GM12873 (cell line): ENCODE measurements at regions not wholly inside any gene's neighbourhood (a gene's known extent, or its start where the extent isn't known, plus 50 kb on each side); places are given as distances from the start of the nearest gene placed in this dataset.

Experiments used
- TF ChIP-seq, protein P1 (sequence below): IDR thresholded peaks from 2 replicates; pipeline ENCODE4 v1.5.1; 2012; ENCODE audit warnings: low read depth, mild to moderate bottlenecking, moderate library complexity, low read length, control low read depth; ENCODE audit not compliant: insufficient read depth; ENCODE audit errors: missing control alignments

GRCh38 chrX:109831326-109831985 lies 98.4 kb upstream of the ACSL4 start:
- TF ChIP-seq, protein P1, sequence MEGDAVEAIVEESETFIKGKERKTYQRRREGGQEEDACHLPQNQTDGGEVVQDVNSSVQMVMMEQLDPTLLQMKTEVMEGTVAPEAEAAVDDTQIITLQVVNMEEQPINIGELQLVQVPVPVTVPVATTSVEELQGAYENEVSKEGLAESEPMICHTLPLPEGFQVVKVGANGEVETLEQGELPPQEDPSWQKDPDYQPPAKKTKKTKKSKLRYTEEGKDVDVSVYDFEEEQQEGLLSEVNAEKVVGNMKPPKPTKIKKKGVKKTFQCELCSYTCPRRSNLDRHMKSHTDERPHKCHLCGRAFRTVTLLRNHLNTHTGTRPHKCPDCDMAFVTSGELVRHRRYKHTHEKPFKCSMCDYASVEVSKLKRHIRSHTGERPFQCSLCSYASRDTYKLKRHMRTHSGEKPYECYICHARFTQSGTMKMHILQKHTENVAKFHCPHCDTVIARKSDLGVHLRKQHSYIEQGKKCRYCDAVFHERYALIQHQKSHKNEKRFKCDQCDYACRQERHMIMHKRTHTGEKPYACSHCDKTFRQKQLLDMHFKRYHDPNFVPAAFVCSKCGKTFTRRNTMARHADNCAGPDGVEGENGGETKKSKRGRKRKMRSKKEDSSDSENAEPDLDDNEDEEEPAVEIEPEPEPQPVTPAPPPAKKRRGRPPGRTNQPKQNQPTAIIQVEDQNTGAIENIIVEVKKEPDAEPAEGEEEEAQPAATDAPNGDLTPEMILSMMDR = no peak

GRCh38 chrX:109839694-109840567 lies 106.9 kb upstream of the ACSL4 start:
- TF ChIP-seq, protein P1 = no peak

DNA sequence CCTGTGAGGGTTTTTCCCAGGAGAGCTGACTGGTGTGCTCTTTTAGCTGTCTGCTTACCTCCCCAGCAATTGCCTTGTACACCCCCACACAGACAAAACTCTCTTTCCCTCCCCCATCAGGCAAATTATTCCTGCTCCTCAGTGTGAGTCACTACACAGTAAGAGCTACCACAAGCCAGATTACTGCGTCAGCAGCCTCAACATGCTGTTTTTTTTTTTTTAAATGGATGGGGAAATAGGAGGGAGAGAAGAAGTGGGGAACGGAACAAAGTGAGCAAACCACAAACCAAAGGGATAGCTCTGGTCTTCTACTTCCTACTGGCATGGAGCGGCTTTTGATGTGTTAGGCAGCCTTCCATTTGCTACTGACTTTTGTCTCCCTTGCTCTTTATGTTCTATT lies 107.5 kb upstream of the ACSL4 start:
- TF ChIP-seq, protein P1 = no peak

DNA sequence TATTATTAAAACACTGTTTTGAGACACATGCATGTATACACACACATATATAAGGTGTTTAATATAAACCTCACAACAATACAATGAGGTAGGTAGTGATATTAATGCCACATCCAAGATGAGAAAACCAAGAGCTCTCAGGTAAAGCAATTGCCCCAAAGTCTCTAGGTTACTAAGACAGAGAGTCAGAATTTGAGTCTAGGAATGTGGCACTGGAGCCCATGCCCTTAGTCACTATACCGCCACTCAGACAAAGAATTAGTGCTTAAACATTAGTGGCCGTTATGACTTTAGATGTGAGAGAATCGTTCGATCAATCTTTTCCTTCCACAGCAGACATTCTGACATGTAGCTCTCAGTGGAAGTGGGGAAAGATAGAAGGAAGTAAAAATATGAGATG lies 108.2 kb upstream of the ACSL4 start:
- TF ChIP-seq, protein P1 = no peak

- TF ChIP-seq, protein P1 = no peak
Observed at GRCh38 chrX:109841869-109842579, 109.0 kb upstream of the ACSL4 start.

DNA sequence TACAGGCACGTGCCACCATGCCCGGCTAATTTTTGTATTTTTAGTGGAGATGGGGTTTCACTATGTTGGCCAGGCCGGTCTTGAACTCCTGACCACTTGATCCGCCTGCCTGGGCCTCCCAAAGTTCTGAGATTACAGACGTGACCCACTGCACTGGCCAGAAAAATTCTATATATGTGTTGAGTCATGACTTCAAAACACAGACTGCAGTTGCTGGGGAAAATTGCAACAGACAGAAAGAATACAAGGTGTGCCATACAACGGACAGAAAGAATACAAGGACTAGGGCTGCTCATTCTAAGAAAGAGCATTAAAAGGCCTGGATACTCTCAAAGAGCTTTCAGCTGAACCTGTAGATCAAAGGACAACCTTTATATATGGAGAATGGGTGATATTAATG lies 109.6 kb upstream of the ACSL4 start:
- TF ChIP-seq, protein P1 = no peak

DNA sequence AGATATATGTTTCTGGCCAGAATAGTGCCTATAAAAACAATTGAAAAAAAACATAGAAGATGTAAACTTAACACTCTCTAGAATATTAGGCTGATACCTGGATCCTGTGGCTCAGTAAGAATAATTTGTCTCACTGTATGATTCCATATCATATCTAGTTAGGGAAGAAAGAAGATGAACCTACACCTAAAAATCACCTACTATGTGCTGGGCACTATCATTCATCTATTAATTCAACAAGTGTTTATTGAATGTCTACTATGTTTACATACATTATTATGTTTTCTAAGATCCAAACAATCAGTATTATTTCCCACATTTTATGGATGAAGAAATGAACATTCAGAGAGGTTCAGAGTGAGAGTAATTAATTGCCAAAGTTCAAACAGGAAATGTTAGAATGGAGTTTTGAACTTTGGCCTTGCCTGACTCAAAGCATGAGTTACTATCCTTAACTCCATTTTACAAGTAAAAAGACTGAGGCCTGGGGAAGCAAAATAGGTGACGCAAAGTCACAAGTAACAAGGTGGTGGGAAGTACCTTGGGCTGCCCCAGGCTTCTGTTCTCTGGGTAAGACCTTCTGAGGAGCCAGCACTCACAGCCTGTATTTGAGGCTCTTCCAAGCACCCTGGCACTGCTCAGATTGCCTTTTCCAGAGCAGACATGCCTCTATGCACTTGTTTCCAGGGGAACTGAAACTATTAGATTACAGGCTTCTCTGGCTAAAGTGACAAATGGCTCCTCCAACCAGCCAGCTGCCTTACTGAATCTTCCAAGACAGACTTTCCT lies 111.1 kb upstream of the ACSL4 start:
- TF ChIP-seq, protein P1 = no peak
